WI38 (cell line): ENCODE measurements at regions not wholly inside any gene's neighbourhood (a gene's known extent, or its start where the extent isn't known, plus 50 kb on each side); places are given as distances from the start of the nearest gene placed in this dataset.
A peak's percentile ranks its signal among the peaks of the same experiment; 100 is the strongest.

Experiments
- H3K4me3 ChIP-seq: 2 replicates; pipeline ENCODE4 v1.5.1; 2011; ENCODE audit warnings: low read depth, mild to moderate bottlenecking, control low read depth, low read length
- CTCF ChIP-seq: IDR thresholded peaks from 2 replicates; pipeline ENCODE4 v1.5.1; 2012; ENCODE audit warnings: low read depth, mild to moderate bottlenecking, control low read depth, low read length

GRCh38 chr6:48243071-48243470 is 132.1 kb upstream of the PTCHD4 start:
- TF ChIP-seq CTCF = no peak
- H3K4me3 ChIP-seq = no peak overlapping the region

GRCh38 chr6:48240287-48240686 is 129.3 kb upstream of the PTCHD4 start:
- no peak for TF ChIP-seq CTCF
- H3K4me3 ChIP-seq = no peak overlapping the region

- no peak for TF ChIP-seq CTCF
- H3K4me3 ChIP-seq = no peak overlapping the region
Observed at GRCh38 chr6:48236375-48236774, 125.4 kb upstream of the PTCHD4 start.

- H3K4me3 ChIP-seq = no peak overlapping the region
Observed at GRCh38 chr6:48233063-48233462, 122.1 kb upstream of the PTCHD4 start.

GRCh38 chr6:48229841-48230240 is 118.8 kb upstream of the PTCHD4 start:
- no peak for TF ChIP-seq CTCF
- no peak overlapping the region for H3K4me3 ChIP-seq

More at GRCh38 chr6:48233063-48233462, 122.1 kb upstream of the PTCHD4 start:
- no peak for TF ChIP-seq CTCF

- no peak for TF ChIP-seq CTCF
- no peak overlapping the region for H3K4me3 ChIP-seq
Observed at GRCh38 chr6:48222241-48222640, 111.2 kb upstream of the PTCHD4 start.

- peak overlapping the region; percentile 36 for H3K4me3 ChIP-seq
- no peak for TF ChIP-seq CTCF
Observed at GRCh38 chr6:48213076-48213788, 102.2 kb upstream of the PTCHD4 start.
